Stimulated activated CD4-positive, alpha-beta T cell treated with anti-CD3 and anti-CD28 coated beads, TNF-alpha, amount 100 ng/mL, for 48 hours (primary cell): ENCODE measurements at regions not wholly inside any gene's neighbourhood (a gene's known extent, or its start where the extent isn't known, plus 50 kb on each side); places are given as distances from the start of the nearest gene placed in this dataset.

ENCODE experiments used
- DNase-seq, 3 donors: peaks; one replicate each; pipeline ENCODE4 v3.0.0-alpha.2; 2020; ENCODE audit warnings: low read depth in 3 of 3

DNA sequence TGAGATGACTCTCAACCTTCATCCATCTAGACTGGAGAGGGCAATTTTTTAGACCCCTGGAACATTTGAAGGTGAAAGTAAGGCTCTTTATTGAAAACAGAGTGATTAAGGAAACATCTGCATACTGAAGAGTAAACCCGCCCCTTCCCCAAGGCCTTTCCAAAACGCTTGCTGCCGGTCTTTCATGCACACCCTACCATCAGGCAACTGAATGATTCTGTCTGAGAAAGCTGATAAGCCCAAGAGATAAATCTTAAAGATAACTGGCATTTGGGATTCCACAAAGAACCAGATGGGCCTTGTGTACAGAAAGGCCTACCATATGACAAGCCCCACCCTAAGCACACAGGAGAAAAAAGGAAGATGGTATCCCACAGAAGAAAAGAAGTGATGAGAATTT, 54.4 kb upstream of the PIK3R1 start:
- DNase-seq: no peak

DNA sequence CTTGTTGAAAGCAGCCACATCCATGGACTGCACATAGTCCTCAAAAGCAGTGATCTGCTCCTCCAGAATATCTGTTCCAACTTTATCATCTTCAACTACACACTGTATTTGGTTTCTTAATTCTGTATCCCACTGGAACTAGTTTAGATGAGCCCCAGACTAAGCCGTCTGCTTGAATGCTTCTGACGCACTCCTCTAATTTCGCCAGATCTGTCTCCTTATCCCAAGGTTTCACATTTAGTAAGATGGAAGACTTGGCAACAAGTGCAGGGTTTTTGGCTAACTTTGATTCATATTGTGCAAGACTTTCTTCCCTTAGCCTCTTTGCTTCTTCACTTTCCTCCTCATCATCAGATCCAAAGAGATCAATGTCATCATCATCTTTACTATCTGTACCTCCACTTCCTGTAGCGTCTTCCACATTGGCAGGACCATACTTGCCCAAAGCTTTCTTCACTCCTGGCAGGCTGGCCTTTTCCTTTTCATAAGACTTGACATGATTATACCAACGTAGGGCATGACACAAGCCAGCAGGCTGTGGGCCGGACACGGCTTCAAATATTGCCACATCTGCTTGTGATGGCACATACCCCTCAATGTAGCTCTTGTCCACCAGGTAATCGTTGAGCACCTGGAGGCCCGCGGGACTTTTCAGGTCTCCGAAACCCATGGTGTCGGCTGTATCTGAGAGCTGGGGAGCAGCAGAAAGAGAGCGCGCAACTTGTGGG, 56.2 kb upstream of the PIK3R1 start:
- DNase-seq: no peak

DNA sequence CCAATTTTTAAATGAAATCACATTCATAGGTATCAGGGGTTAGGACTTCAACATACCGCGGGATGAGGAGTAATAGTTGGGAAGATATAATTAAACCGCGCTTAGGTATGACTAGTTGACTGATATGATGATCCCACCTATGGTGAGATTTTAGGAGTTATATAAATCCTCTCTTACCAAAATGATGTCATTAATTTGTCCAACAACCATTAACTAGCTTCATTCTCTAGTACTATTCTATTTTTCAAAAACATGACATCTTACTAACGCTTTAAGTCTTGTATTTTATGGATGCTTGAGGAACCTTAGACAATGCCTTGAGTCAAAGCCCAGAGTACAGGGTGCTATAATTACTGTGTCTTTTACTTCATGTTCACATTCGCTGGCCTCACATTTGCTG, 59.6 kb upstream of the PIK3R1 start:
- no peak for DNase-seq

DNA sequence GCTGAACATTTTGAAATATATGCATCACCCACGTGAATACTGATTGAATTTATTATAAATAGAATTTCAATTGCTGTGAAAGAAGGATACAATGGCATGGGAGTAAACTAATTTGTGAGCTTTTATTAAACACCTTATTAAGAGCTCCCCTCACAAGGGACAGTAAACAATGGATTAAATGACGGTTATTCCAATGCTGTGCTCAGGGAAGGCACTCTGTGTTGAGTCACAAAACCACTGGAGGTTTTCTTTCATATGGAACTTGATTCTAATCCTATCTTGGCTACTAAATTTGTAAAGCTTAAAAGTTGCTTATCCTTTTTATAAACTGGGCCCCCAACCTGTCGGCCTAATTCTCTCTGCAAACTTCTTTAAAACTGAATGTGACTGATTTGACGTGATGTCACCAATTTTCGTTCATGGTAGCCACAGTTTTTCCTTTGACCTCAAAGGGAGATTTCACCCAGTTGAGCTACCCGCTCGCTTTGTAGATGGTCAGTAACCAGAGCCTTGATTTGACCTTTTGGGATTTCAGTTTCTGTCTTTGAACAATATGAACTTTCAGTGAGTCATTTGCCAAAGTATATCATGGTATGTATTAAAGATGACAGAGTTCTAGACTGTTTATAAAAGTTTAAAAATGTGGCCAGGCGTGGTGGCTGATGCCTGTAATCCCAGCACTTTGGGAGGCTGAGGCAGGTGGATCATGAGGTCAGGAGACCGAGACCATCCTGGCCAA, 61.3 kb upstream of the PIK3R1 start:
- no peak for DNase-seq

DNA sequence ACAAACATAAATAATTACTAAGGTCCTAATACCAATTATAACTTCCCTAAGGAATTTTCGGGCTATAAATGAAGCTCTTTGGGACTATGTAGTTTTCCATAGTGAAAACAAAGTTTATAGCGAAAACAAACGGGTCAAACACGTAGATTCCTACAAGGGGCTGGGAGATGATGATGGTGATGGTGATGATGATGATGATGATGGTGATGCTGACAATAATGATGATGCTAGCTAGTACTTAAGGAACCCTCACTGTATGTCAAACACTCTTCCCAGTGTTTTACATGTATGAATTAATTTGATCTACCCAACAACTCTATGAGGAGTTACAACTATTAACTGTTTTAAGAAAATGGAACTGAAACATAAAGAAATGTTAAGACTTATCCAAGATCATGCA, 63.7 kb upstream of the PIK3R1 start:
- DNase-seq: no peak

DNA sequence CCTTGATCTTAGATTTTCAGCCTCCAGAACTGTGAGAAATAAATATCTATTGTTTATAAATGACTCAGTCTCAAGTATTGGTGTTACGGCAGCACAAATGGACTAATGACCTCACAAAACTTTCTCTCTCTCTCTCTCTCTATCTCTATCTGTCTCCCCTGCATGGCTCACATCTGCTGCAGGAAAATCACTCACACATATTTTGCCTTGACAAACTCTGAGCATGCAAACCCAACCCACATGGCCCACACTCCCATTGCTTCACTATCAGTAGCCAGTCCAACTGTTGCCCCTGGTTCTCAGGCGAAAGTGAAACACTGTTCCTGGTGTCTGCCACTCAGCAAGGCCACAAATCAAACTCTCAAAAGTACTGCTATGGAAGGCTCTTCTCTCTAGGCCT, 66.4 kb upstream of the PIK3R1 start:
- no peak for DNase-seq

DNA sequence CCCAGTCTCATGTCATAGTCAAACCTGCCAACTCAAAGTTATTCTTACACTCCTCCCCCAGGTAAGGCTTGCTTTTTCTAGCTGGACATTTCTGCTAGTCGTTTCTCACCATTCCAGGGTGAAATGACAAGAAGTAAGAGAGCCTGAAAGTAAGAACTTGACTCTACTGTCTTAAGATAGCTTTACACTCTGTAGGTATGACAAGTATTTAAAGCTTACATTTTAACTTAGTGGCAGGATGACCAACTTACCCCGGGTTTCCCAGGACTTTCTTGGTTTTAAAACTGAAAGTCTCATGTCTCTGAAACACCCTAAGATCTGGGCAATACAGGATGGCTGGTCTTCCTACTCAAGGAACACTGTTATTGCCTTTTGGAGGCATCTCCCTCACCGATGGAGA, 67.5 kb upstream of the PIK3R1 start:
- DNase-seq: no peak

DNA sequence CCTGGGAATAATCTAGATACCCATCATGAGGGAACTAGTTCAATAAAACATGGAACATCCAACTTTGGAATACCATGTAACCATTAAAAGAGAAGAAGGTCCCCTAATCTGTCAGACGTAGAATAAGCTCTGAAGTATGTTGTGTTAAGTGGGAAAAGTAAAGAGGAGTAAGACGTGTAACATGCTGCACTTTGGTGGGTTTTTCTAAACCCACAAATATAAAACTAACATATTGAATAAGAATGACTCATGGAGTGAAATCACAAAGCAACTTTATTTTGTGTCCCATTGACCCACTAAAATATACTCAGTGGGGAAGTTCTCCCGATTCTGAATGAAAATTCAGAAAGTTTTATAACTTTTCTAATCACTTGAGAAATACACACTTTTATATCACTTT, 67.9 kb upstream of the PIK3R1 start:
- DNase-seq: no peak

DNA sequence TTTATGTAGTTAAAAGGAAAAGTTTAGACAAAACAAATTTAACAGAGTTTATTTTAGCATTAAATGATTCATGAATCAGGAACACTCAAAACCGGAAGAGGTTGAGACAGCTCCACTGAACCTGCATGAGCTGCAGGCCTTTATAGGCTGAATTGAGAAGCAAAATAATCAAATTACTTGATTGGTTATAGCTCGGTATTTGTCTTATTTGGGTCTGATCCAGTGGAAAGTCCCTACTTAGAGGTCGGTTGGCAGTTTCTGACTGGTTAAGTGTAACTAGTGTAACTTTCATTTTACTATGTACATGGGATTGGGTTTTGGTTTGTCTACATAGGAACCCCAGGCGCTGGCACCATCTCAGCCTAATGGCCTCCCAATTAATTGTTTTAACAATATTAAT, 74.1 kb upstream of the PIK3R1 start:
- DNase-seq: no peak

DNA sequence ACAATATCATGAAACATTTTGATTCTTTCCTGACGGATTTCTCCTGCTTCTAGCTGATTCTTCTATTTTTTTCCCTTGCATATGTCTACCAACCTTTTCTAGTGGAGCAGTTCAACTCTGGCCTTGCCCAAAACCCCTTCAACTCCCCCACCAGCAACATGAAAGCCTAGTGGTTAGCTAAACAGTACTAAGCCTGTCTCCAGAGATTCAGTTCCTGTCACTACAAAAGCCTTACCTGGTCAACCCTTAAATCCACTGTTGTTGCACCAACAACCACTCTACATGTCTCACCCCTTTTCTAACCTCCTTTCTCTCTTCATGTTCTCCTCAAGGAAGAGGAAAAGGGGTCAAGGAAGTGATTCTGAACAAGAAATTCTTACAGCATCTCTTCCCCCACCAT, 74.8 kb upstream of the PIK3R1 start:
- DNase-seq: no peak

DNA sequence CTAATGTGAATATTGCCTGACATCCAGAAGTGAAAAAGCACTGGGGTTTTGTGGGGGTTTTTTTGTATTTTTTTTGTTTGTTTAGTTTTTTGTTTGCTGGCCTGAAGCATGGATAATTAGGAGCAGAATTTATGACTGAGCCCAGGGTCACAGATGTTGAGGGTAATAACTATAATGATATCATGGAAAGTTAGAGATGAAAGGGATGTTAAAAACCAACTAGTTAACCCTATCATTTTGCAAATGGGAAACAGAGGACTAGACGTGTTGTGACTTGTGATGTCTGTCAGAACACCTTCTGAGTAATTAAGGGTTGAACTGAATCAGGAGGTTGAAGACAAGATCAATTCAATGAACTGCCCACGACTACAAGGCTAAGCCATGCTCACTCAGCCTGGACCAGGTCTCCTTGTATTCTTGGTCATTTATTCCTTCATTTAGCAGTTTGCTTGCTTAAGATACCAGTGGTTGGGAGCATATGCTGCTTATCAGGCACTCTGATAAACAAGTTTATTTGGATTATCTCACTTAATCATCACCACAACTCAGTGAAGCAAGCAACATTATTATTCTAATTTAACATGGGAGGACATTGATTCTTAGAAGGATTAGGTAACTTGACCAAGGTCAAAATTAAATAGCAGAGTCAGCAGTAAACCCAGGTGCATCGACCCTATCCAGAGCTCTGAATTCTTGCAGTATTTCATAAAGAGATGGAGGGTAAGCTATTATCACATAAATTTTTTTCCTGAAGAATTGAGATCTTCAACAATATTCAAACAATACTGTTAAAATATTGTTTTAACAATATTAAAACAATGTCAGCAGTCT, 75.7 kb upstream of the PIK3R1 start:
- no peak for DNase-seq

DNA sequence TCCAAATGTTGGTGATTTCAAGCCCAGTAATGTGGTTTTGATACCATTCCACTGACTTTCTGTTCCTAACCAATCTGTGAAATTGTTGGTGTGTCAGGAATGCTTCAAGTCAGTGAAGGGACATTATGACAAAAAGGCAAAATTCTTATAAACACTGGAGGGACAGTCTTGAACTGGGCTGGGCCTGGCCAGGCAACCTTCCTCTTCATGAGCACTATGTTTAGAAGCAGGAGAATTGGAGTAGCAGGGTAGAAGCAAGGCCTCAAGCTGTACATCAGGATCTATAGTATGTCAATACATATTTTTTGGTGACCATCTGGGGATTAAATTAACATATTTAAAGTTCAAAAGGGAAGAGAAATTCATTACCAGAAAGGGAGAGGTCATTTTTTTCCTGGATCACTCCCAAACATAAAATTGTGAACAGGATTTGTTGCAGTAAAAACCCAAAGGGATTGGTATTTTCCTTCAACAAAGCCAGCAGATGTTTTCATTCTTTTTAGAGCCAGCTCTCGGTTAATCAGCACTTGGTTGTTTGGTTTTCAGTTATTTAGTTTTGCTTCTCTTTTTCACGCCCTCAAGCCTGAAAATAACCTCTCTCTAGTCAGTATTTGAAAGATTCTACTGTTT, 77.9 kb upstream of the PIK3R1 start:
- no peak for DNase-seq

DNA sequence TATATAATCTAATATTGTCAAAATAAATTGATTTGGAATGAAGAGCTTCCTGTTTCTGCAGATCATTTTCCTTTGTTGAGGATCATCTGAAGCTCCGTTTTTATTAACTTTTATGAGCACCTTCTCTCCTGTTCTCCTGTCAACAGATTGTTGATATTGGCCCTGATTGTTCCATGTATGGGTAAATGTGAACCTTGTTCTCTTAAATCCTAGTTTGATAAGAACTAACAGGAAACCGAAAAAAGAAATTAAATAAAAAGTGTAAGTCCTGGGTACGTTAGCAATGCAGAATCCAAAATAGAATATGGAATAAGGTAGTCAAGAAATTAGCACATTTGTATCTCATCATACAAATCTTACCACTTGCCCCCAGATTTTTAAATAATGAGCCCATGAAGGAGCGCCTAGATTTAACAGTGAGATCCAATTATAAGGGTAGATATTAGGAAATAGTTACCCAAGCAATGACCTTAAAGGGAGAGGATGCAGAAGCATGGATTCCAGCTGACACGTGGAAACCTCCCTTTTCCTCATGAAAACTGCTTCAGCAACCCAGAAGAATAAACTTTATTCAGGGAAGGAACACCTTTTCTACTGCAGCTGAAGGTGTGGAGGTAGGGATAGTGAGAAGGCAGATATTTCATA, 80.8 kb upstream of the PIK3R1 start:
- DNase-seq: no peak

DNA sequence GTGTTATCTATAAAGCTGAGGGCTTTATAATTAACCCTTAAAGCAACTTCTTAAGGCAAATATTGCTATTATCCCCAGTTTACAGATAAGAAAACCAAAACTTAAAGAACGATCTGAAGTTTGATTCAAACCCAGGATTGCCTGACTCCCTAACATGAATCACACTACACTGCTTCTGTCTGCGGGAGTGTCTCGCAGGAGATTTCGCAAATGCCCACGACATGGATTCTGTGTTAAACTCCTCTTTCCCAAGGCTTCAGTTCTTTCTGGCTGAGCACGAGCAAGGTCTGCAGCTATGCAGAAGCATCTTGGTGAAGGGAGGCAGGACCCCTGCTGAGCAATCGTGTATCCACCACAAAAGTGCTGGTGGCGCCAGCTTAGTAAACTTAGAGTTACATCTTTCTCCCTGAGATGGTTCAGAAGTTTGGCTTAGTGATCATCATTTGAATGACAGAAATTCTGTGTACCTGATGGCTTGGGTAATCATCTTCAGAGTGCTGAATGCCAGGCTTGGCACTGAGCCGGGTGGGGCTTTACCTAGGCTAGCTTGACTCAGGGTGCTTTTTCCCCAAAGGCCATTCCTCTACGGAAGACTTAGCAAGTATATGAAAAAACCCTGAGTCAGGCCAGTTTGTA, 81.4 kb upstream of the PIK3R1 start:
- no peak for DNase-seq

DNA sequence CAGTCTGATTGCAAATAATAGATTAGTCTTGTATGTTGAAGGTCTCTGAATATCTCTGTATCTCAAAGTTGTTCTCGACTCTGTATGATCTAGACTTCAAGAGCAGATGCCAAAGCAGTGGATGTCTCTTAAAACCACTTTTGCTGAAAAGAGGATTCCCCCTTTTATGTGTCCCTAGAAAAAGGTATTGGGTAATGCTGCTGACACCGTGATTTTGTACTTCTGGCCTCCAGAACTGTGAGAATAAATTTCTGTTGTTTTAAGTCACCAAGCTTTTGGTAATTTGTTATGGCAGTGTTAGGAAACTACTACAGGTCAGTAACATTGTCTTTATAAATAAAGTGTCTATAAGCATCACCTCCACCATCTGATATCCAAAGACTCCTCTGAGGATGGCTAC, 85.3 kb upstream of the PIK3R1 start:
- DNase-seq: no peak

DNA sequence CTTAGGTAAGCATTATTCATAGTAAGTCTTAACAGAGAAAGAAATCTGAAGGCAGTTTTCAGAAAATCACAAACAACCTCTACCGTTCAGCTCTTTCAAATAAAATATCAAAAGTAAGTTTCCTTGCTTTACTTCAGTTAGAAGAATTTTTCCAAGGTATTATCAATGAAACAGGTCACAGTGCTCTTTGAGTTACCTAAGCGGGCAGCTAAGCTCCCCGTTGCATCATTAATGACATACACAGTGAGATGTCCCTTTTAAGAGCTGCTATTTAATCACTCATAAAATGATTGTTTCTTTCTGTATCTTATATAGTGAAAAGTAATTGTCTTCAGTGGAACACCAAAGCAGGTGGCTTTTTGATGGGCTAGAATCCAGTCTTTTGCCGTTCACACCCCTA, 86.2 kb upstream of the PIK3R1 start:
- DNase-seq: no peak

DNA sequence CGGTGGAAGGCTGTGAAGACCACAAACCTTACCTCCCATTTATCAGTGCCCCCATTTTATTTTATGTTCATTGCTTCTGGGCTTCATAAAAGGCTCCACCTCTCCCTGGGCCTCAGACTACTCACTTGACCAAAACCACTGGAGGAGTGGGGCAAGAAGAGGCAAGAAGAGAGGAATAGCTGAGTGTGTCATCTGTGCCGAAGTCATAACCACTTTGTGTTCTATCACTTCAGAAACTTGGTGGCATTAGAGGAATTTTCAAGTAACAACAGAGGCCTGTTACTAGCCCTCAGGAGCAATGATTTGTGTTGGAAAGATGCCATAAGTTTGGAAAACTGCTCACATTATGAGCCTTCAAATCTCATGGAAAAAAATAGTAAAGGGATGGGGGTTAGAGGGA, 88.7 kb upstream of the PIK3R1 start:
- no peak for DNase-seq

DNA sequence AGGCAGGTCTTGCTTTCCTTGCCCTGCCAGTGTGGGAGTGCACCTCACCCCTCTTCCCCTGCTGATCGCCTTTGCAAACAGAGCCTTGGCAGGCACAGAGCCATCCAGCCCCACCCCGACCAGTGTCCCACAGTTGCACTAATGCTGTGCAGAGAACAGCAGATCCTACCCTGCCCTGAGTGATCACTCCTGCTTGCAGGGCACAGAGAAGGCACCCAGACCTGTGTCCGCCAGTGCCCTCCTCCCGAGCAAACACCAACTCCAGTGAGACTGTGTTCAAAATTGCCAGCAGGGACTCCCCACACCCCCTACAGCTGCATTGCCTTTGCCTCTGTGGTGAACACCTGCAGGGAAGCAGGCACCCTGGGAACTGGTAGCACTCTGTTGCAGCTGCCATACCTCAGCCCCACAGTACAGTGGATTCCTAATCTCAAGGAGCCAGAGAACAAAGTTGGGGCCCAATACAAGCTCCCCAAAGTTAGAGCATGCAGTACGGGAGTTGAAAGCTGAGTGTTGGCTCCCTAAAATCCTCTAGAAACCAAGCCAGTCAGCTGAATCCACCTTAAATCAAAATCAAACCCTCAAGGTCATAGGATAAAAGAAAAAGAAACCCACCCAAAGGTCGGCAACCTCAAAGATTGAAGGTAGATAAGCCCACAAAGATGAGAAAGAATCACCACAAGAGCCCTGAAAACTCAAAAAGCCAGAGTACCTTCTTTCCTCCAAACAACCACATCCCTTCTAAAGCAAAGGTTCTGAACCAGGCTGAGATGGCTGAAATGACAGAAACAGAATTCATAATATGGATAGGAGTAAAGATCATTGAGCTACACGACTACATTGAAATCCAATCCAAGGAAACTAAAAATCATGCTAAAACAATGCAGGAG, 92.9 kb upstream of the PIK3R1 start:
- DNase-seq: no peak

DNA sequence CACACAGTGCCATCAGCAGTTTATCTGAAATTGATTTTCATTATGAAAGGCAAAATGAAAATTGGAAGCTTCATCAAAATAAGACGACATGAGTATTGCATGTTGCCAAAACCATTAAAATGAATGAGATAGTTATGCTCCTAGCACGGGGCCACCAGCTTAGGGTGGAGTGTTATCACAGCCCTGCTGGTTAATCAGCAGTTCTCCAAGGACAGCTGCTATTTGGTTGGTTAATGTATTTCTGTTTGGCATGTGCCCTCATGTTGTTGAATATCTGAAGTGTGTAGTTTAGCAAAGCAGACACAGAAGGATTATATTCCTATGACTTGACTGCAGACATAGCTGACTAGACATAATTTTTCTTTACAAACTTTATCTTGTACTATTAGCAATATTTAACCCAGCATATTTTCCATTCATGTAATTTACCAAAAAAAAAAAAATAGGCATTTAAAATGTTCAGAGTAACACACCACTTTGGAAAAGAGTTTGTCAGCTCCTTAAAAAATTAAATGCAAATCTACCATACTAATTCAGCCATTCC, 98.6 kb upstream of the PIK3R1 start:
- no peak for DNase-seq

DNA sequence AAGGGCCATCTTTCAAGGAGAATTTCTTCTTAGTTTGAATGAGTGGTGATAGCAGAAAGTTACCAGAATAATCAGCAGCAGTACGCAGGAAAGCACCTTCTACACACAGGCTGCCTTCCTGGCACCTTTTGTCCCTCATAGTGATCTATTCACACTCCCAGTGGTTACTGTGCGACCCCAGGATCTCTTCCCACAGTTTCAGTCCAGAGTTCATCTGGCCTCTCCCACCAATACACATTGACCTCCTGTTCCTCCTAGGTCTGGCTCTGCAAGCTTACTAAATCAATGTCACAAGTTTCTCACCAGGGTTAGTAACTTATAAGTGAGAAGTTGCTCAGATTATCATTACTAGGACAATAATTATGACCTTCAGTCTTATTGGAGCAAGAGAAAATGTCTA, 99.1 kb upstream of the PIK3R1 start:
- no peak for DNase-seq
